ENCODE measurements at regions not wholly inside any gene's neighbourhood (a gene's known extent, or its start where the extent isn't known, plus 50 kb on each side); places are given as distances from the start of the nearest gene placed in this dataset.

- Histone ChIP-seq H3K36me3 (ENCODE audit: control insufficient read depth in 4 of 4, insufficient read depth in 3 of 4, low read depth in 1 of 4, low read length in 3 of 4) (no peaks in the 10 kb centered on the region), H3K4me1 (ENCODE audit: control insufficient read depth in 4 of 4, insufficient read depth in 4 of 4, low read length in 3 of 4) (peaks cover 0 to 12% (median 8%) of the 10 kb centered on the region in 4 donors), H3K4me3 (ENCODE audit: low read depth in 1 of 3, low read length in 3 of 3) (no peak overlapping the region), H3K27ac (ENCODE audit: low read depth in 1 of 2, low read length in 2 of 2) (no peak overlapping the region), H3K27me3 (ENCODE audit: control insufficient read depth in 4 of 4, insufficient read depth in 4 of 4, low read length in 3 of 4) (no peaks in the 10 kb centered on the region), H3K9ac (ENCODE audit: low read depth in 1 of 2, low read length in 2 of 2) (no peak overlapping the region), H3K9me3 (ENCODE audit: control insufficient read depth in 4 of 4, low read length in 3 of 4) (no peaks in the 10 kb centered on the region)
- peak in 1 of 2 donors; percentile 27 for TF ChIP-seq JUND (IDR thresholded peaks at IDR 0.05)
- TF ChIP-seq YY1 (IDR thresholded peaks at IDR 0.05), result peak; percentile 56
- TF ChIP-seq, protein P1, sequence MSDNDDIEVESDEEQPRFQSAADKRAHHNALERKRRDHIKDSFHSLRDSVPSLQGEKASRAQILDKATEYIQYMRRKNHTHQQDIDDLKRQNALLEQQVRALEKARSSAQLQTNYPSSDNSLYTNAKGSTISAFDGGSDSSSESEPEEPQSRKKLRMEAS (IDR thresholded peaks at IDR 0.05), result no peak
- no peak for TF ChIP-seq HNF4G (IDR thresholded peaks at IDR 0.05)
- TF ChIP-seq HNF4A (conservative IDR thresholded peaks at IDR 0.05), result peak; percentile 30 to 52
- TF ChIP-seq RAD21 (IDR thresholded peaks at IDR 0.05), result no peak
- TF ChIP-seq, protein P2, sequence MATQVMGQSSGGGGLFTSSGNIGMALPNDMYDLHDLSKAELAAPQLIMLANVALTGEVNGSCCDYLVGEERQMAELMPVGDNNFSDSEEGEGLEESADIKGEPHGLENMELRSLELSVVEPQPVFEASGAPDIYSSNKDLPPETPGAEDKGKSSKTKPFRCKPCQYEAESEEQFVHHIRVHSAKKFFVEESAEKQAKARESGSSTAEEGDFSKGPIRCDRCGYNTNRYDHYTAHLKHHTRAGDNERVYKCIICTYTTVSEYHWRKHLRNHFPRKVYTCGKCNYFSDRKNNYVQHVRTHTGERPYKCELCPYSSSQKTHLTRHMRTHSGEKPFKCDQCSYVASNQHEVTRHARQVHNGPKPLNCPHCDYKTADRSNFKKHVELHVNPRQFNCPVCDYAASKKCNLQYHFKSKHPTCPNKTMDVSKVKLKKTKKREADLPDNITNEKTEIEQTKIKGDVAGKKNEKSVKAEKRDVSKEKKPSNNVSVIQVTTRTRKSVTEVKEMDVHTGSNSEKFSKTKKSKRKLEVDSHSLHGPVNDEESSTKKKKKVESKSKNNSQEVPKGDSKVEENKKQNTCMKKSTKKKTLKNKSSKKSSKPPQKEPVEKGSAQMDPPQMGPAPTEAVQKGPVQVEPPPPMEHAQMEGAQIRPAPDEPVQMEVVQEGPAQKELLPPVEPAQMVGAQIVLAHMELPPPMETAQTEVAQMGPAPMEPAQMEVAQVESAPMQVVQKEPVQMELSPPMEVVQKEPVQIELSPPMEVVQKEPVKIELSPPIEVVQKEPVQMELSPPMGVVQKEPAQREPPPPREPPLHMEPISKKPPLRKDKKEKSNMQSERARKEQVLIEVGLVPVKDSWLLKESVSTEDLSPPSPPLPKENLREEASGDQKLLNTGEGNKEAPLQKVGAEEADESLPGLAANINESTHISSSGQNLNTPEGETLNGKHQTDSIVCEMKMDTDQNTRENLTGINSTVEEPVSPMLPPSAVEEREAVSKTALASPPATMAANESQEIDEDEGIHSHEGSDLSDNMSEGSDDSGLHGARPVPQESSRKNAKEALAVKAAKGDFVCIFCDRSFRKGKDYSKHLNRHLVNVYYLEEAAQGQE (IDR thresholded peaks at IDR 0.05), result no peak
- TF ChIP-seq EGR1 (IDR thresholded peaks at IDR 0.05; ENCODE audit: low read depth in 2 of 2), result no peak
- TF ChIP-seq GABPA (IDR thresholded peaks at IDR 0.05 in 1 of 2, conservative IDR thresholded peaks at IDR 0.05 in 1 of 2), result no peak
- TF ChIP-seq TAF1 (conservative IDR thresholded peaks at IDR 0.05), result no peak
- no peak for TF ChIP-seq ATF3 (IDR thresholded peaks at IDR 0.05)
- peak; percentile 34 for TF ChIP-seq ZBTB33 (IDR thresholded peaks at IDR 0.05)
- TF ChIP-seq SP1 (IDR thresholded peaks at IDR 0.05), result no peak
- no peak for TF ChIP-seq NR2F2 (IDR thresholded peaks at IDR 0.05)
- TF ChIP-seq, protein P3, sequence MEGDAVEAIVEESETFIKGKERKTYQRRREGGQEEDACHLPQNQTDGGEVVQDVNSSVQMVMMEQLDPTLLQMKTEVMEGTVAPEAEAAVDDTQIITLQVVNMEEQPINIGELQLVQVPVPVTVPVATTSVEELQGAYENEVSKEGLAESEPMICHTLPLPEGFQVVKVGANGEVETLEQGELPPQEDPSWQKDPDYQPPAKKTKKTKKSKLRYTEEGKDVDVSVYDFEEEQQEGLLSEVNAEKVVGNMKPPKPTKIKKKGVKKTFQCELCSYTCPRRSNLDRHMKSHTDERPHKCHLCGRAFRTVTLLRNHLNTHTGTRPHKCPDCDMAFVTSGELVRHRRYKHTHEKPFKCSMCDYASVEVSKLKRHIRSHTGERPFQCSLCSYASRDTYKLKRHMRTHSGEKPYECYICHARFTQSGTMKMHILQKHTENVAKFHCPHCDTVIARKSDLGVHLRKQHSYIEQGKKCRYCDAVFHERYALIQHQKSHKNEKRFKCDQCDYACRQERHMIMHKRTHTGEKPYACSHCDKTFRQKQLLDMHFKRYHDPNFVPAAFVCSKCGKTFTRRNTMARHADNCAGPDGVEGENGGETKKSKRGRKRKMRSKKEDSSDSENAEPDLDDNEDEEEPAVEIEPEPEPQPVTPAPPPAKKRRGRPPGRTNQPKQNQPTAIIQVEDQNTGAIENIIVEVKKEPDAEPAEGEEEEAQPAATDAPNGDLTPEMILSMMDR (IDR thresholded peaks at IDR 0.05; ENCODE audit: low read depth, low read length, missing input control), result no peak
- TF ChIP-seq FOXA1 (IDR thresholded peaks at IDR 0.05), result no peak
- peak in 1 of 2 donors; percentile 42 for TF ChIP-seq RXRA (IDR thresholded peaks at IDR 0.05)
- TF ChIP-seq FOXA2 (IDR thresholded peaks at IDR 0.05), result no peak
- no peak for DNase-seq (ENCODE audit: low spot score)
- 44% methylated on average over 5 of the region's 5 CpGs for WGBS
These were observed 155.2 kb downstream of the KITLG start for GRCh38 chr12:88424791-88425730.

Measured in liver (tissue), 8 donors.